GM10248 (cell line): ENCODE measurements at regions not wholly inside any gene's neighbourhood (a gene's known extent, or its start where the extent isn't known, plus 50 kb on each side); places are given as distances from the start of the nearest gene placed in this dataset.

Experiments used
- CTCF ChIA-PET: fragments of 300-600 bp; sonication (Branson Sonifier 250); formaldehyde crosslinking; extraction: SDS; loops from one replicate; lab custom pipeline; 2021; ENCODE audit warnings: antibody characterized with exemption; lab: Yijun Ruan, JAX
- POLR2A ChIA-PET: fragments of 350-650 bp; sonication (Branson Sonifier 250); formaldehyde crosslinking; extraction: SDS; loops from one replicate; lab custom pipeline; 2020; ENCODE audit warnings: antibody characterized with exemption; lab: Yijun Ruan, JAX
- DNase-seq: peaks from one replicate; pipeline ENCODE4 v3.0.0; 2012; ENCODE audit errors: extremely low spot score
- CTCF ChIP-seq: IDR thresholded peaks from 2 replicates; pipeline ENCODE4 v1.5.1; 2012; ENCODE audit warnings: mild to moderate bottlenecking, low read depth; ENCODE audit errors: extremely low read depth, missing control alignments, control extremely low read depth

- no peak for TF ChIP-seq CTCF
- CTCF ChIA-PET: no interaction called here
- no peak for DNase-seq
- POLR2A ChIA-PET: no interaction called here
Measured at GRCh38 chr2:188051706-188052105, 240.0 kb upstream of the GULP1 start.

- ChIA-PET POLR2A (no interaction called here), CTCF (no interaction called here)
- no peak for DNase-seq
- TF ChIP-seq CTCF: no peak
Measured at GRCh38 chr2:188065386-188065785, 226.3 kb upstream of the GULP1 start.

- no peak for TF ChIP-seq CTCF
- ChIA-PET POLR2A (no interaction called here), CTCF (no interaction called here)
- no peak for DNase-seq
Measured at GRCh38 chr2:188068093-188068492, 223.6 kb upstream of the GULP1 start.

GRCh38 chr2:188076149-188077056 lies 215.3 kb upstream of the GULP1 start:
- CTCF ChIA-PET: no interaction called here
- DNase-seq: no peak
- POLR2A ChIA-PET: no interaction called here
- no peak for TF ChIP-seq CTCF

GRCh38 chr2:188077757-188078156 lies 213.9 kb upstream of the GULP1 start:
- TF ChIP-seq CTCF: no peak
- CTCF ChIA-PET: interaction anchor here (1.3 kb wide), 1 partner anchor 12 kb away, joined by 3 read pairs; no protein-coding TSS in a partner anchor
- no peak for DNase-seq
- POLR2A ChIA-PET: no interaction called here

GRCh38 chr2:188078534-188078933 lies 213.1 kb upstream of the GULP1 start:
- ChIA-PET POLR2A (no interaction called here), CTCF (interaction anchor here (1.0 to 1.3 kb wide), 2 partner anchors 12 to 118 kb away, joined by 3 to 4 read pairs; no protein-coding TSS in a partner anchor)
- TF ChIP-seq CTCF: no peak
- no peak for DNase-seq
